HL-60 (cell line): ENCODE measurements at regions not wholly inside any gene's neighbourhood (a gene's known extent, or its start where the extent isn't known, plus 50 kb on each side); places are given as distances from the start of the nearest gene placed in this dataset.

ENCODE experiments used
- DNase-seq, 2 experiments: peaks; one replicate each; pipeline ENCODE4 v3.0.0-alpha.2; 2010 to 2020; ENCODE audit warnings: low read depth in 1 of 2, low spot score in 1 of 2
- H3K27ac ChIP-seq: fragments of 250-450 bp; sonication (Bioruptor Pico); replicated peaks from 2 replicates; pipeline ENCODE4 v1.5.1; 2020; ENCODE audit warnings: mild to moderate bottlenecking, moderate library complexity
- H3K27me3 ChIP-seq: fragments of 250-450 bp; sonication (Bioruptor Pico); 2 replicates; pipeline ENCODE4 v1.5.1; 2021; ENCODE audit warnings: mild to moderate bottlenecking, moderate library complexity; ENCODE audit not compliant: insufficient read depth, poor library complexity, severe bottlenecking
- H3K4me3 ChIP-seq: replicated peaks from 2 replicates; pipeline ENCODE4 v1.5.1; 2011; ENCODE audit warnings: mild to moderate bottlenecking, control low read depth, low read length; ENCODE audit not compliant: insufficient read depth
- GABPA ChIP-seq: IDR thresholded peaks from 2 replicates; pipeline ENCODE4 v1.6.1; 2012; ENCODE audit warnings: low read depth
- POLR2AphosphoS5 ChIP-seq: IDR thresholded peaks from 2 replicates; pipeline ENCODE4 v1.6.1; 2012; ENCODE audit warnings: low read depth
- SPI1 ChIP-seq: IDR thresholded peaks from 2 replicates; pipeline ENCODE4 v1.6.1; 2012; ENCODE audit warnings: low read depth, mild to moderate bottlenecking, borderline replicate concordance
- TF ChIP-seq, protein P1 (sequence below): IDR thresholded peaks from 2 replicates; pipeline ENCODE4 v1.6.1; 2012; ENCODE audit warnings: low read depth; ENCODE audit not compliant: insufficient replicate concordance
- TF ChIP-seq, protein P2 (sequence below): IDR thresholded peaks from one replicate; pipeline ENCODE4 v1.5.1; 2011; ENCODE audit warnings: low read length, control low read depth, inconsistent platforms; ENCODE audit not compliant: insufficient read depth

DNA sequence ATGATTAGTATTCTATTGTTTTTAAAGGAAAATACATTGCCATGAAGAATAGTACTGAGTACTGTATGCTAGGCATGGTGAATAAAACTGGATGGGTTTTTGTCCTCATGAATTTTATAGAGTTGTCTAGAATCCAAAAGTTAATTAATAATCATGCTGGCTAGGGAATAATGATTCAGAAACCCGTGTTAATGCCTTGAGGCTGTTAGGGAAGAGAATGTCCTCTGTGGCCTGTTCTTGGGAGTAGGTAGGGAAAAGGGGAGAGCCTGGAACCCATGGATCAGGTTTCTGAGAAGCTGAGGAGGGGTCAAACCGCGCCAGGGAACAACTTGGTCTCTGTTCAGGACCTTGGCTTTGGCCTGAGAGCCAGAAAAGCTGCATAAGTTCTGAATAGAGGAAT is 1376.3 kb upstream of the SLC10A2 start:
- TF ChIP-seq SPI1 (no peak), GABPA (no peak), POLR2AphosphoS5 (no peak)
- TF ChIP-seq, protein P1, sequence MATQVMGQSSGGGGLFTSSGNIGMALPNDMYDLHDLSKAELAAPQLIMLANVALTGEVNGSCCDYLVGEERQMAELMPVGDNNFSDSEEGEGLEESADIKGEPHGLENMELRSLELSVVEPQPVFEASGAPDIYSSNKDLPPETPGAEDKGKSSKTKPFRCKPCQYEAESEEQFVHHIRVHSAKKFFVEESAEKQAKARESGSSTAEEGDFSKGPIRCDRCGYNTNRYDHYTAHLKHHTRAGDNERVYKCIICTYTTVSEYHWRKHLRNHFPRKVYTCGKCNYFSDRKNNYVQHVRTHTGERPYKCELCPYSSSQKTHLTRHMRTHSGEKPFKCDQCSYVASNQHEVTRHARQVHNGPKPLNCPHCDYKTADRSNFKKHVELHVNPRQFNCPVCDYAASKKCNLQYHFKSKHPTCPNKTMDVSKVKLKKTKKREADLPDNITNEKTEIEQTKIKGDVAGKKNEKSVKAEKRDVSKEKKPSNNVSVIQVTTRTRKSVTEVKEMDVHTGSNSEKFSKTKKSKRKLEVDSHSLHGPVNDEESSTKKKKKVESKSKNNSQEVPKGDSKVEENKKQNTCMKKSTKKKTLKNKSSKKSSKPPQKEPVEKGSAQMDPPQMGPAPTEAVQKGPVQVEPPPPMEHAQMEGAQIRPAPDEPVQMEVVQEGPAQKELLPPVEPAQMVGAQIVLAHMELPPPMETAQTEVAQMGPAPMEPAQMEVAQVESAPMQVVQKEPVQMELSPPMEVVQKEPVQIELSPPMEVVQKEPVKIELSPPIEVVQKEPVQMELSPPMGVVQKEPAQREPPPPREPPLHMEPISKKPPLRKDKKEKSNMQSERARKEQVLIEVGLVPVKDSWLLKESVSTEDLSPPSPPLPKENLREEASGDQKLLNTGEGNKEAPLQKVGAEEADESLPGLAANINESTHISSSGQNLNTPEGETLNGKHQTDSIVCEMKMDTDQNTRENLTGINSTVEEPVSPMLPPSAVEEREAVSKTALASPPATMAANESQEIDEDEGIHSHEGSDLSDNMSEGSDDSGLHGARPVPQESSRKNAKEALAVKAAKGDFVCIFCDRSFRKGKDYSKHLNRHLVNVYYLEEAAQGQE = no peak
- TF ChIP-seq, protein P2, sequence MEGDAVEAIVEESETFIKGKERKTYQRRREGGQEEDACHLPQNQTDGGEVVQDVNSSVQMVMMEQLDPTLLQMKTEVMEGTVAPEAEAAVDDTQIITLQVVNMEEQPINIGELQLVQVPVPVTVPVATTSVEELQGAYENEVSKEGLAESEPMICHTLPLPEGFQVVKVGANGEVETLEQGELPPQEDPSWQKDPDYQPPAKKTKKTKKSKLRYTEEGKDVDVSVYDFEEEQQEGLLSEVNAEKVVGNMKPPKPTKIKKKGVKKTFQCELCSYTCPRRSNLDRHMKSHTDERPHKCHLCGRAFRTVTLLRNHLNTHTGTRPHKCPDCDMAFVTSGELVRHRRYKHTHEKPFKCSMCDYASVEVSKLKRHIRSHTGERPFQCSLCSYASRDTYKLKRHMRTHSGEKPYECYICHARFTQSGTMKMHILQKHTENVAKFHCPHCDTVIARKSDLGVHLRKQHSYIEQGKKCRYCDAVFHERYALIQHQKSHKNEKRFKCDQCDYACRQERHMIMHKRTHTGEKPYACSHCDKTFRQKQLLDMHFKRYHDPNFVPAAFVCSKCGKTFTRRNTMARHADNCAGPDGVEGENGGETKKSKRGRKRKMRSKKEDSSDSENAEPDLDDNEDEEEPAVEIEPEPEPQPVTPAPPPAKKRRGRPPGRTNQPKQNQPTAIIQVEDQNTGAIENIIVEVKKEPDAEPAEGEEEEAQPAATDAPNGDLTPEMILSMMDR = no peak
- H3K27me3 ChIP-seq = no peaks in the 10 kb centered on the region
- no peak for DNase-seq
- H3K4me3 ChIP-seq = no peak overlapping the region
- H3K27ac ChIP-seq = no peak overlapping the region

DNA sequence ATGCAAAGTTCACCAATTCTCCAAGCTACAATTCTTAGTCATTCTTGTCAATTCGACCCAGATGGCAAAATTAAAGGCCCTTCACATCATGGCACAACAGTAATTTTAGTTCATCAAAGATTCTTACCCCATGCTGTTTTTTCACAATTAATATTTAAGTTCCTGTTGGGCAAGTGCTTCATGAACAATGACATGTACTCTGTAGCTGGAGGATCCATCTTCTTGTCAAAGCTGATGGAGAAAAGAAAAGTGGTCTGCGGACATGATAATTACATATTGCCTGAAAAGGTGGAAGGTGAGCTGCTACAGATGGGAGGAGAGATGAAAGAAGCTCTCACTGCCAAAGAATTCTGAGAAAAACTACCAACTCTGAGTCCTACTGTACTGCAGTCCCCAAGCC is 1370.3 kb upstream of the SLC10A2 start:
- no peak for TF ChIP-seq GABPA
- TF ChIP-seq, protein P2 = no peak
- no peak for TF ChIP-seq POLR2AphosphoS5
- no peak for TF ChIP-seq SPI1
- TF ChIP-seq, protein P1 = no peak
- Histone ChIP-seq H3K27ac (no peak overlapping the region), H3K4me3 (no peak overlapping the region), H3K27me3 (no peaks in the 10 kb centered on the region)
- DNase-seq = no peak

DNA sequence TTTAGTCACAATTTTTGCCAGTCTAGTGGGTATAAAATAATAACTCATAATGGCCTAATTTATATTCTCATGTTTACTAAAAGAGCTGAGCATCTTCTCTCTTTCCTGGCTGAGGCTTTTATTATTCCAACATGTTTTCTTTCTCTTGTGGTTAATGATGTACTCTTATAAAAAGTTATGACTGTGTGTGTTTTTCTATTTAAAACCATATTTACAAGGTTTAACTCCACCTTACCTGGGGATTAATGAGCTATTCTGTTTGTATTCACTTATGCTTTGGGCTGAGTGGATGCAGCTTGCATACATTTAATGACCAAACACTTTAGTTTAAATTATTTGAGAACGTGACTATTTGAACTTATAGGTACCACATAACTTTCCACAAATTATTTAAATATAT is 1365.7 kb upstream of the SLC10A2 start:
- DNase-seq = no peak
- H3K27ac ChIP-seq = no peak overlapping the region
- no peaks in the 10 kb centered on the region for H3K27me3 ChIP-seq
- no peak overlapping the region for H3K4me3 ChIP-seq
- no peak for TF ChIP-seq POLR2AphosphoS5

DNA sequence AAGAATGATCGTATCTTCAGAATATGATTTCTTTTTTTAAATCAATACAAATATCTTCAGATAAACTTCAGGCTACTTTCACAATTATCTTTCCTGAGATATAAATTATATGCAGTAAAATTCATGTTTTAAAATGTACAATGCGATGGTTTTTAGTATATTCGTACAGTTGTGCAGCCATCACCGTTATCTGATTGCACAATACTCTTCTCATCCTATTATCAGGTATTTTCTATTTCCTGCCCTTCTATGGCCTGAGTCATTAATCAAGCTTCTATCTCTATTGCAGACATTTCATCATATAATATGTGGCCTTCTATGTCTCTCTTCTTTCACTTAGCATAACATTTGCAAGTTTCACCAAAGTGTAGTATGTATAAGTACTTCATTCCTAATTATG is 1360.2 kb upstream of the SLC10A2 start:
- Histone ChIP-seq H3K4me3 (no peak overlapping the region), H3K27ac (no peak overlapping the region), H3K27me3 (no peaks in the 10 kb centered on the region)
- TF ChIP-seq GABPA = no peak
- TF ChIP-seq, protein P2 = no peak
- no peak for TF ChIP-seq SPI1
- no peak for TF ChIP-seq POLR2AphosphoS5
- TF ChIP-seq, protein P1 = no peak
- DNase-seq = no peak
